Adrenal gland (tissue), 9 donors: ENCODE measurements at regions not wholly inside any gene's neighbourhood (a gene's known extent, or its start where the extent isn't known, plus 50 kb on each side); places are given as distances from the start of the nearest gene placed in this dataset.

Experiments
- DNase-seq, 7 donors: peaks; one replicate each; pipeline ENCODE4 v3.0.0-alpha.2; 2019 to 2020
- H3K27ac ChIP-seq, 5 donors: fragments of 200-600 bp; sonication (generic) in 4 of 5; 1 replicate in 3 of 5; 2 replicates in 2 of 5; pipeline versions ENCODE4 v1.5.1 to v1.8.0; 2016 to 2020; ENCODE audit warnings: mild to moderate bottlenecking in 1 of 5
- H3K27me3 ChIP-seq: fragments of 200-600 bp; 2 replicates; pipeline ENCODE4 v1.8.0; 2021
- H3K36me3 ChIP-seq, 2 donors: fragments of 200-600 bp; replicated peaks in 1 of 2; 1 replicate in 1 of 2; 2 replicates in 1 of 2; pipeline versions ENCODE4 v1.5.1 to v1.8.0; 2018 to 2022
- H3K4me1 ChIP-seq, 2 donors: fragments of 200-600 bp; replicated peaks in 1 of 2; 1 replicate in 1 of 2; 2 replicates in 1 of 2; pipeline versions ENCODE4 v1.5.1 to v1.8.0; 2018 to 2021
- H3K4me3 ChIP-seq, 4 donors: fragments of 200-600 bp; sonication (generic) in 3 of 4; one replicate each; pipeline ENCODE4 v1.5.1; 2016 to 2018
- H3K9me3 ChIP-seq, 3 donors: fragments of 200-600 bp; sonication (generic) in 1 of 3; replicated peaks in 1 of 3; 1 replicate in 2 of 3; 2 replicates in 1 of 3; pipeline versions ENCODE4 v1.5.1 to v1.8.0; 2016 to 2021
- CTCF ChIP-seq, 6 experiments: fragments of 450-650 bp in 4 of 6; fragments of 200-600 bp in 2 of 6; sonication (generic) in 1 of 6; IDR thresholded peaks; 1 replicate in 5 of 6; 2 replicates in 1 of 6; pipeline versions ENCODE4 v1.5.1 to v1.8.0; 2016 to 2021; ENCODE audit warnings: antibody characterized with exemption in 6 of 6, mild to moderate bottlenecking in 2 of 6, moderate library complexity in 1 of 6
- POLR2A ChIP-seq, 2 donors: fragments of 450-650 bp; IDR thresholded peaks; one replicate each; pipeline ENCODE4 v1.6.1; 2017; ENCODE audit warnings: antibody characterized with exemption in 2 of 2, mild to moderate bottlenecking in 2 of 2, moderate library complexity in 1 of 2
- WGBS, 4 donors: extraction: QIAGEN DNeasy Blood & Tissue Kit in 2 of 4; methylation state at CpG; one replicate each; pipeline versions ENCODE4 v1.1.5 to v1.1.7; 2013 to 2017; 5-methylcytosine and 5-hydroxymethylcytosine counted together
- intact Hi-C, 2 donors: fragments of 100-400 bp; cut with DNase I; formaldehyde crosslinking; loops; one replicate each; pipeline versions ENCODE4 v1.14.1 to v1.15.0; 2022 to 2023
- donor health status: healthy with polysubstance abuse.
- donor health status: Bipolar disorder and iron deficiency.
- donor health status: DM: yes; HTN: yes; CAD: no.
- donor health status: DM: no; HTN: no; CAD: no.
- donor health status: DM: no; HTN: no; CAD: no.

GRCh38 chrX:114097427-114097826 is 486.5 kb upstream of the HTR2C start:
- peaks cover 0 to under 1% (median 0%) of the 10 kb centered on the region in 3 donors for H3K9me3 ChIP-seq
- no peak for DNase-seq
- intact Hi-C loops: no loop called here
- no peaks in the 10 kb centered on the region for H3K4me1 ChIP-seq
- H3K4me3 ChIP-seq: no peak overlapping the region
- no peaks in the 10 kb centered on the region for H3K36me3 ChIP-seq
- H3K27ac ChIP-seq: no peak overlapping the region
- peaks cover 7% of the 10 kb centered on the region for H3K27me3 ChIP-seq
- 67 to 86% (median 72%) methylated on average over 1 of the region's 1 CpG for WGBS, 4 donors
- TF ChIP-seq POLR2A (IDR thresholded peaks at IDR 0.05): no peak
- no peak for TF ChIP-seq CTCF (IDR thresholded peaks at IDR 0.05)

GRCh38 chrX:114095789-114096188 is 488.1 kb upstream of the HTR2C start:
- H3K36me3 ChIP-seq: no peaks in the 10 kb centered on the region
- H3K4me1 ChIP-seq: no peaks in the 10 kb centered on the region
- intact Hi-C loops: no loop called here
- WGBS, 4 donors: 74 to 92% (median 87%) methylated on average over 3 of the region's 3 CpGs
- H3K4me3 ChIP-seq: no peak overlapping the region
- H3K9me3 ChIP-seq: peaks cover 0 to 4% (median 0%) of the 10 kb centered on the region in 3 donors
- peaks cover 7% of the 10 kb centered on the region for H3K27me3 ChIP-seq
- no peak overlapping the region for H3K27ac ChIP-seq
- no peak for TF ChIP-seq CTCF (IDR thresholded peaks at IDR 0.05)
- no peak for TF ChIP-seq POLR2A (IDR thresholded peaks at IDR 0.05)
- no peak for DNase-seq

- Histone ChIP-seq H3K27ac (no peak overlapping the region), H3K9me3 (peaks cover 0 to 4% (median 0%) of the 10 kb centered on the region in 3 donors), H3K4me3 (no peak overlapping the region), H3K4me1 (no peaks in the 10 kb centered on the region), H3K36me3 (no peaks in the 10 kb centered on the region), H3K27me3 (peaks cover 4% of the 10 kb centered on the region)
- TF ChIP-seq POLR2A (IDR thresholded peaks at IDR 0.05) (no peak), CTCF (IDR thresholded peaks at IDR 0.05) (no peak)
- 63 to 100% (median 84%) methylated on average over 1 of the region's 1 CpG for WGBS, 4 donors
- no peak for DNase-seq
- intact Hi-C loops: no loop called here
These were observed 496.3 kb upstream of the HTR2C start for GRCh38 chrX:114087543-114087942.

GRCh38 chrX:114077773-114078172 is 506.1 kb upstream of the HTR2C start:
- Histone ChIP-seq H3K4me1 (no peaks in the 10 kb centered on the region), H3K36me3 (no peaks in the 10 kb centered on the region), H3K27me3 (no peaks in the 10 kb centered on the region), H3K4me3 (no peak overlapping the region), H3K9me3 (no peaks in the 10 kb centered on the region), H3K27ac (no peak overlapping the region)
- no peak for DNase-seq
- TF ChIP-seq POLR2A (IDR thresholded peaks at IDR 0.05): no peak
- TF ChIP-seq CTCF (IDR thresholded peaks at IDR 0.05): no peak
- intact Hi-C loops: no loop called here
- WGBS, 4 donors: 61 to 85% (median 65%) methylated on average over 3 of the region's 3 CpGs
